Mesothelial cell of epicardium (in vitro differentiated cells): ENCODE measurements at regions not wholly inside any gene's neighbourhood (a gene's known extent, or its start where the extent isn't known, plus 50 kb on each side); places are given as distances from the start of the nearest gene placed in this dataset.
"Not testable (repeated sequence)": the region's sequence is repeated elsewhere in the genome, so short reads cannot be mapped to it uniquely, and the experiment has no call there.

ENCODE experiments used
- DNase-seq, 2 experiments: peaks; one replicate each; pipeline ENCODE4 v3.0.0; 2021; ENCODE audit warnings: low spot score in 2 of 2; ENCODE audit not compliant: unreplicated experiment in 2 of 2
- H3K27ac Mint-ChIP-seq: 2 replicates; pipeline ENCODE4 v1.8.0; 2021; ENCODE audit warnings: mixed read lengths
- H3K27me3 Mint-ChIP-seq: 2 replicates; pipeline ENCODE4 v1.8.0; 2021; ENCODE audit warnings: low read depth, mixed read lengths
- H3K36me3 Mint-ChIP-seq: 2 replicates; pipeline ENCODE4 v1.8.0; 2021; ENCODE audit warnings: mixed read lengths
- H3K4me1 Mint-ChIP-seq: 2 replicates; pipeline ENCODE4 v1.8.0; 2021; ENCODE audit warnings: mixed read lengths
- H3K4me3 Mint-ChIP-seq: 2 replicates; pipeline ENCODE4 v1.8.0; 2021; ENCODE audit warnings: mild to moderate bottlenecking, moderate library complexity, mixed read lengths
- H3K9me3 Mint-ChIP-seq: 2 replicates; pipeline ENCODE4 v1.8.0; 2021; ENCODE audit warnings: mixed read lengths
- TF ChIP-seq, protein P1 (sequence below): fragments of 200-600 bp; sonication (generic); IDR thresholded peaks from one replicate; pipeline ENCODE4 v1.5.0; 2021; ENCODE audit warnings: antibody characterized with exemption; ENCODE audit not compliant: unreplicated experiment

DNA sequence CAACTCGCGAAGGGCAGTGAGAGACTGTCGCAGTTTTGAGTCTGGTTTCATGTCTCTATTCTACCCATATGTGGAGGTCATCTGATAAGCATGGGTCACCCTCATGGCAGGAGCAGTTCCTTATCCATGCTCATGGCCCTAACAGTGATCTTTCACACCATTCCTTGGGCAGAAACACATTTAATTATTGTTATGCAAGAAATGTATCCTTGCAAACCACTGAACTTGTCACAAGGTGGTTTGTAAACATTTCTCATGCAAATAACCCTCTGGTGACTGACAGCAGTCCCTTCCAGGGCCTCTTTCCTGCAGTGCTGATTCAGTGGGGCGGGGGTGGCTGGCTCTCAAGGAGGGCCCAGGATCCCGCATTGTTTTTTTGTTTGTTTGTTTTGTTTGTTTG, 421.4 kb upstream of the RUNX1 start:
- Mint-ChIP-seq H3K27me3 (no peaks in the 10 kb centered on the region), H3K9me3 (peaks cover 9% of the 10 kb centered on the region), H3K36me3 (no peaks in the 10 kb centered on the region), H3K4me3 (no peak overlapping the region), H3K27ac (no peak overlapping the region), H3K4me1 (peaks cover 9% of the 10 kb centered on the region)
- TF ChIP-seq, protein P1, sequence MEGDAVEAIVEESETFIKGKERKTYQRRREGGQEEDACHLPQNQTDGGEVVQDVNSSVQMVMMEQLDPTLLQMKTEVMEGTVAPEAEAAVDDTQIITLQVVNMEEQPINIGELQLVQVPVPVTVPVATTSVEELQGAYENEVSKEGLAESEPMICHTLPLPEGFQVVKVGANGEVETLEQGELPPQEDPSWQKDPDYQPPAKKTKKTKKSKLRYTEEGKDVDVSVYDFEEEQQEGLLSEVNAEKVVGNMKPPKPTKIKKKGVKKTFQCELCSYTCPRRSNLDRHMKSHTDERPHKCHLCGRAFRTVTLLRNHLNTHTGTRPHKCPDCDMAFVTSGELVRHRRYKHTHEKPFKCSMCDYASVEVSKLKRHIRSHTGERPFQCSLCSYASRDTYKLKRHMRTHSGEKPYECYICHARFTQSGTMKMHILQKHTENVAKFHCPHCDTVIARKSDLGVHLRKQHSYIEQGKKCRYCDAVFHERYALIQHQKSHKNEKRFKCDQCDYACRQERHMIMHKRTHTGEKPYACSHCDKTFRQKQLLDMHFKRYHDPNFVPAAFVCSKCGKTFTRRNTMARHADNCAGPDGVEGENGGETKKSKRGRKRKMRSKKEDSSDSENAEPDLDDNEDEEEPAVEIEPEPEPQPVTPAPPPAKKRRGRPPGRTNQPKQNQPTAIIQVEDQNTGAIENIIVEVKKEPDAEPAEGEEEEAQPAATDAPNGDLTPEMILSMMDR, result no peak
- DNase-seq, result no peak

DNA sequence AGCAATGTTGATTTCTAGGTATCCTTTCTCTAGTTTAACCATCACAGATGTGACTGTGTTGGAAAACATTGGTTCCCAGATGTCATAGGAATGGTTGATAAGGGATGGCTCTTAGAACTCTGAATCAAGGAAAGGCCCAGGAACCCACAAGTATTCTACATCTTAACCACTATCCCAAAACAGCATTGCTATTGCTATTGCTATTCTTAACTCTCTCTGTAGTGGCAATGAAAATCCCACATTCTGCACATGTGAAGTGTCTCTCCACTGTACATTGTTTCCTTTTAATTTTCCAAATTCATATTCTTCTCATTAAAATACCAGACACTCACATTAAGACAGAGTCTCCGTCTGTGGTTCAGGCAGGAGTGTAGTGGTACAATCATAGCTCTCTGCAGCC, 420.4 kb upstream of the RUNX1 start:
- no peak for DNase-seq
- TF ChIP-seq, protein P1, result no peak
- peaks cover 9% of the 10 kb centered on the region for H3K9me3 Mint-ChIP-seq
- H3K4me1 Mint-ChIP-seq, result peaks cover 9% of the 10 kb centered on the region
- H3K27me3 Mint-ChIP-seq, result no peaks in the 10 kb centered on the region
- no peak overlapping the region for H3K4me3 Mint-ChIP-seq
- no peaks in the 10 kb centered on the region for H3K36me3 Mint-ChIP-seq
- no peak overlapping the region for H3K27ac Mint-ChIP-seq

DNA sequence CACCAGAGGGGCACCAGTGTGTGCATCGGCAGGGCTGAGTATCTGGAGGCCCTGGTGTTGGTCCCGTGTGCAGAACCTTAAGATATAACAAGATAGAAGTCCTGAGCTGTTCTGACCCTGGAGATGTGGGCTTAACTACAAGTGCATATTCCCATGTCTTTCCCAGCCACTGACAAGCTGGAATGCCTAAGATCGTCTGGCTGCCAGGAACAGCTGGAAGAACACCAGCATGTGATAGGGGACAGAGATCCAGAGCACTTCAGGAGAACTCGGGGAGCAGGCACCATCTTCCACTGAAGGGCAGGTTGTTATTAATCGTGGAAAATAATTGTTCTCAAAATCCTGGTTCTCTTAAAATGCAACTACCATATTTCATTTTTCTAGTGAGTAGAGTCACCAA, 419.9 kb upstream of the RUNX1 start:
- no peak for DNase-seq
- Mint-ChIP-seq H3K9me3 (peaks cover 9% of the 10 kb centered on the region), H3K4me3 (no peak overlapping the region), H3K4me1 (peaks cover 9% of the 10 kb centered on the region), H3K27me3 (no peaks in the 10 kb centered on the region), H3K27ac (no peak overlapping the region), H3K36me3 (no peaks in the 10 kb centered on the region)
- TF ChIP-seq, protein P1, result no peak

DNA sequence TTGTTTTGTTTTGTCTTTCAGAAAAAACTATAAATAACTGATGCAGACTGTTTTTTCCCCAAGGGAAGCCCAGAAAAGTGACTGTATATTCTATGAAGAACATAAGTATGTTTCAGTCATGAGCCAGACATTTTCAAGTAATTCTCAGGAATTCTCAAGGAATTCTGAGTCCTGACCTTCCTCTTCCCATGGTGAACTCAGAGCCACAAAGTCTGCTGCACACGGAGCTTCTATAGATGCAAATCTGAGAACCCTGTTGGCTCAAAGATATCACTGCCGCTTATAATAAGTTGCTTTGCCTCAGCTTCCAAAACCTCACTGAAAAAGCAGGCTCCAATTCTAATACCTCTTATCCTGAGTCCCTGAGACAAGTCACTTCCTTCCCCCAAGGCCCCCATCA, 418.5 kb upstream of the RUNX1 start:
- Mint-ChIP-seq H3K4me3 (no peak overlapping the region), H3K9me3 (peaks cover 13% of the 10 kb centered on the region), H3K4me1 (peaks cover 9% of the 10 kb centered on the region), H3K27ac (no peak overlapping the region), H3K36me3 (no peaks in the 10 kb centered on the region), H3K27me3 (no peaks in the 10 kb centered on the region)
- DNase-seq, result no peak
- TF ChIP-seq, protein P1, result no peak

DNA sequence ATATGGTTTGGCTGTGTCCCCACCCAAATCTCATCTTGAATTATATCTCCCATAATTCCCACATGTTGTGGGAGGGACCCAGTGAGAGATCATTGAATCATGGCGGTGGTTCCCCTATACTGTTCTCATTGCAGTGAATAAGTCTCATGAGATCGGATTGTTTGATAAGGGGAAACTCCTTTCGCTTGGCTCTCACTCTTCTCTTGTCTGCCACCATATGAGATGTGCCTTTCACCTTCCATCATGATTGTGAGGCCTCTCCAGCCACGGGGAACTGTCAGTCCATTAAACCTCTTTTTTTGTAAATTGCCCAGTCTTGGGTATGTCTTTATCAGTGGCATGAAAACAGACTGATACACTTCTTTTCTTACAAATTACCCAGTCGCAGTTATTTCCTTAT, 417.6 kb upstream of the RUNX1 start:
- H3K4me1 Mint-ChIP-seq, DNase-seq, H3K27ac Mint-ChIP-seq, H3K36me3 Mint-ChIP-seq, H3K4me3 Mint-ChIP-seq, H3K27me3 Mint-ChIP-seq: not testable (repeated sequence)
- H3K9me3 Mint-ChIP-seq, result peaks cover 13% of the 10 kb centered on the region

DNA sequence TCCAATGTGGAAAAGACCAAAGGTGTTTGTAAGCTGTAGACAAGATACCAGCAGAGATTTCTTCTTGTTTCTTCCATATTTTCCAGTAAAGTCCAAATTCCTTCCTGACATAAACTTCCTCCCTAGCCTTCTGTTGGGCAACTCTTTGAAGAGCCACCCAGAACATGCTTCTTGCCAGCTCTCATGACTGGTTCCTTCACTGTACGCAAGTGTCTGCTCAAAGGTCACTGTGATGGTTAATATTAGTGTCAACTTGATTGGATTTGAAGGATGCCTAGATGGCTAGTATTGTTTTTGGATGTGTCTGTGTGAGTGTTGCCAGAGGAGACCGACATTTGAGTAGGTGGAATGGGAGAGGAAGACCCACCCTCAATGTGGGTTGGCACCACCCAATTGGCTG, 416.6 kb upstream of the RUNX1 start:
- TF ChIP-seq, protein P1, result no peak
- peaks cover 5% of the 10 kb centered on the region for H3K4me1 Mint-ChIP-seq
- no peak for DNase-seq
- H3K36me3 Mint-ChIP-seq, result no peaks in the 10 kb centered on the region
- H3K27me3 Mint-ChIP-seq, result no peaks in the 10 kb centered on the region
- H3K9me3 Mint-ChIP-seq, result peaks cover 13% of the 10 kb centered on the region
- H3K4me3 Mint-ChIP-seq, result no peak overlapping the region
- no peak overlapping the region for H3K27ac Mint-ChIP-seq
